Calu3 (cell line): ENCODE measurements at regions not wholly inside any gene's neighbourhood (a gene's known extent, or its start where the extent isn't known, plus 50 kb on each side); places are given as distances from the start of the nearest gene placed in this dataset.

ENCODE experiments used
- BruUV-seq: library from RNA; stranded (reverse); fragments of 400-500 nt; replicated peaks from 2 replicates; lab custom pipeline; 2021; lab: Mats Ljungman, UMichigan
- CTCF ChIA-PET: fragments of 300-600 bp; sonication (Branson Sonifier 250); formaldehyde crosslinking; loops from one replicate; lab custom pipeline; 2022; ENCODE audit warnings: antibody characterized with exemption; lab: Charles Lee
- DNase-seq: peaks from one replicate; pipeline ENCODE4 v3.0.0; 2022
- H3K27ac Mint-ChIP-seq: one replicate; pipeline ENCODE4 v1.8.0; 2022; ENCODE audit warnings: mixed read lengths; ENCODE audit not compliant: unreplicated experiment
- H3K27me3 Mint-ChIP-seq: one replicate; pipeline ENCODE4 v1.8.0; 2022; ENCODE audit warnings: mixed read lengths; ENCODE audit not compliant: unreplicated experiment
- H3K36me3 Mint-ChIP-seq: one replicate; pipeline ENCODE4 v1.8.0; 2022; ENCODE audit warnings: mild to moderate bottlenecking, moderate library complexity, mixed read lengths; ENCODE audit not compliant: insufficient read depth, unreplicated experiment
- H3K4me1 Mint-ChIP-seq: one replicate; pipeline ENCODE4 v1.8.0; 2022; ENCODE audit warnings: mild to moderate bottlenecking, low read depth, mixed read lengths; ENCODE audit not compliant: unreplicated experiment
- H3K4me3 Mint-ChIP-seq: one replicate; pipeline ENCODE4 v1.8.0; 2022; ENCODE audit warnings: mild to moderate bottlenecking, low read depth, moderate library complexity, mixed read lengths; ENCODE audit not compliant: unreplicated experiment
- H3K9me3 Mint-ChIP-seq: one replicate; pipeline ENCODE4 v1.8.0; 2022; ENCODE audit warnings: low read depth, mixed read lengths; ENCODE audit not compliant: unreplicated experiment
- CTCF ChIP-seq: fragments of 200-600 bp; IDR thresholded peaks from one replicate; pipeline ENCODE4 v1.8.0; 2022; ENCODE audit warnings: antibody characterized with exemption; ENCODE audit not compliant: unreplicated experiment
- intact Hi-C: fragments of 100-400 bp; cut with micrococcal nuclease; formaldehyde crosslinking; loops from one replicate; pipeline ENCODE4 v1.10.0; 2022; ENCODE audit not compliant: unreplicated experiment

- no peak for DNase-seq
- Mint-ChIP-seq H3K4me3 (no peak overlapping the region), H3K27me3 (no peaks in the 10 kb centered on the region), H3K27ac (no peak overlapping the region), H3K36me3 (no peaks in the 10 kb centered on the region), H3K4me1 (no peaks in the 10 kb centered on the region), H3K9me3 (no peaks in the 10 kb centered on the region)
- BruUV-seq: no TSS peak
- CTCF ChIA-PET: interaction anchor here (0.6 kb wide), 1 partner anchor 39 kb away, joined by 3 read pairs; no protein-coding TSS in a partner anchor
- intact Hi-C loops: no loop called here
- no peak for TF ChIP-seq CTCF
Observed at GRCh38 chr17:13984956-13985355, 84.3 kb upstream of the COX10 start.

GRCh38 chr17:13986855-13987254 is 82.4 kb upstream of the COX10 start:
- H3K36me3 Mint-ChIP-seq: no peaks in the 10 kb centered on the region
- BruUV-seq: no TSS peak
- no peaks in the 10 kb centered on the region for H3K9me3 Mint-ChIP-seq
- TF ChIP-seq CTCF: no peak
- H3K4me1 Mint-ChIP-seq: no peaks in the 10 kb centered on the region
- H3K27me3 Mint-ChIP-seq: no peaks in the 10 kb centered on the region
- DNase-seq: no peak
- H3K4me3 Mint-ChIP-seq: no peak overlapping the region
- CTCF ChIA-PET: interaction anchor here (0.7 kb wide), 1 partner anchor 1220 kb away, joined by 3 read pairs; no protein-coding TSS in a partner anchor
- H3K27ac Mint-ChIP-seq: no peak overlapping the region
- intact Hi-C loops: no loop called here

- H3K27me3 Mint-ChIP-seq: no peaks in the 10 kb centered on the region
- TF ChIP-seq CTCF: no peak
- no peaks in the 10 kb centered on the region for H3K4me1 Mint-ChIP-seq
- CTCF ChIA-PET: no interaction called here
- peaks cover 4% of the 10 kb centered on the region for H3K36me3 Mint-ChIP-seq
- H3K9me3 Mint-ChIP-seq: no peaks in the 10 kb centered on the region
- no TSS peak for BruUV-seq
- no peak overlapping the region for H3K27ac Mint-ChIP-seq
- intact Hi-C loops: no loop called here
- DNase-seq: no peak
- H3K4me3 Mint-ChIP-seq: no peak overlapping the region
Observed at GRCh38 chr17:13989138-13989537, 80.2 kb upstream of the COX10 start.

GRCh38 chr17:13993106-13993505 is 76.2 kb upstream of the COX10 start:
- no peaks in the 10 kb centered on the region for H3K27me3 Mint-ChIP-seq
- peaks cover 4% of the 10 kb centered on the region for H3K36me3 Mint-ChIP-seq
- no peak for DNase-seq
- CTCF ChIA-PET: no interaction called here
- no peaks in the 10 kb centered on the region for H3K4me1 Mint-ChIP-seq
- H3K9me3 Mint-ChIP-seq: no peaks in the 10 kb centered on the region
- no peak overlapping the region for H3K27ac Mint-ChIP-seq
- TF ChIP-seq CTCF: no peak
- intact Hi-C loops: no loop called here
- H3K4me3 Mint-ChIP-seq: no peak overlapping the region
- BruUV-seq: no TSS peak
